ENCODE measurements at regions not wholly inside any gene's neighbourhood (a gene's known extent, or its start where the extent isn't known, plus 50 kb on each side); places are given as distances from the start of the nearest gene placed in this dataset.

DNA sequence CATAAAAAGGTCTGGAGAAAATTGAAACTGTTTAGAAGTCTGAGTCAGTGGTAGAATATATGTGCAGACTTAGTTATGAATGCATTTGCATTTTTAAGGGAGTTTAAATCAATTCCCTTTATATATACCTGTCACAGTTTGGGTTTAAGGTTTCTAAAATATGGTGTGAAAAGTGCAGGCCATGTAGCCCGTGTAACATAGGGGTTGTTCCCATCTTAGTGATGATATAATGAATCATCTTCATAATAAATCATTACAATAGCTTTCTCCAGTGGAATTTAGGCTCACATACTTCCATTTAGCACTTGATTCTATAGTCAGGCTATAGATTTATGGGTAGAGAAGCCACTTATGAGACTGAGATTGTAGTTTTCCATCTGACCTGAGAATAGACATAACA, 1162.4 kb downstream of the SLC16A7 start:
- Histone ChIP-seq H3K9me2 (ENCODE audit: insufficient read depth) (no peaks in the 10 kb centered on the region), H3K9me3 (ENCODE audit: control insufficient read depth in 1 of 2, insufficient read depth in 1 of 2, low read depth in 1 of 2, low read length in 2 of 2) (no peaks in the 10 kb centered on the region), H4K20me1 (ENCODE audit: insufficient read depth) (no peaks in the 10 kb centered on the region), H2AFZ (ENCODE audit: low read depth, low read length, poor library complexity, severe bottlenecking) (no peak overlapping the region), H3K36me3 (ENCODE audit: control insufficient read depth in 1 of 2, insufficient read depth in 2 of 2, low read length in 2 of 2) (no peaks in the 10 kb centered on the region), H3K27ac (ENCODE audit: low read depth, low read length) (no peak overlapping the region), H3K4me3 (replicated peaks in 1 of 2; ENCODE audit: low read depth in 1 of 2, low read length in 2 of 2) (no peak overlapping the region), H3K4me2 (ENCODE audit: low read length) (no peak overlapping the region), H3K4me1 (ENCODE audit: control insufficient read depth in 1 of 2, insufficient read depth in 2 of 2, low read length in 2 of 2) (no peaks in the 10 kb centered on the region), H3K79me2 (ENCODE audit: insufficient read depth, low read length) (no peaks in the 10 kb centered on the region), H3K9ac (ENCODE audit: low read length) (no peak overlapping the region), H3K27me3 (ENCODE audit: insufficient read depth, low read length) (no peaks in the 10 kb centered on the region)
- ChIA-PET CTCF (no interaction called here), POLR2A (no interaction called here), RAD21 (ENCODE audit: low non-redundant PET in 1 of 2, low total read pairs in 2 of 2, uncharacterized antibody in 2 of 2, unreplicated experiment in 2 of 2) (no interaction called here)
- BruUV-seq (replicated peaks), result no TSS peak
- DNase-seq (ENCODE audit: low read depth, low spot score) (no peak), ATAC-seq (no peak)
- intact Hi-C loops (cut with micrococcal nuclease), result no loop called here
- TF ChIP-seq YY1 (IDR thresholded peaks at IDR 0.05; ENCODE audit: extremely low read depth, insufficient replicate concordance, low read depth, low read length), result no peak
- no peak for TF ChIP-seq EGR1 (IDR thresholded peaks at IDR 0.05; ENCODE audit: low read depth)
- no peak for TF ChIP-seq FOSL1 (IDR thresholded peaks at IDR 0.05; ENCODE audit: low read depth)
- no peak for TF ChIP-seq ZFX (IDR thresholded peaks at IDR 0.05)

DNA sequence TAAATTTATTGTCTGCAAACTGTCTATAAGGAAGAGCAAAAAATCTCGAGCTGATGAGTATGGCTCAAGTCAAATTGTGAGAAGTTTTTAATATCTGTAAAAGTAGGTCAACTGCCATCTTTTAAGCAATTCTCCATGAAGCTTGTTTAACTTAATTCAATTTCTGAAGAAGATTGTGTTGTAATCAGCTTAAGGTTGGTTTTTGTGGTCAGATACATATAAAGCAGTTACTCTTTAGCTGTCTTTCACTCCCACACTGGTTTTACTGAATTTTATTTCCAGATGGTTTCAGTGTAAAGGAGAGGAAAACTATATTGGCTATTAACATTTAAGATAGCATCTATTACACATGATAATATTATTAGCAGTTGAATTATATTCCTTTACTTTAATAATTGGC, 1165.1 kb downstream of the SLC16A7 start:
- DNase-seq (ENCODE audit: low read depth, low spot score) (no peak), ATAC-seq (no peak)
- POLR2A ChIA-PET, result no interaction called here
- H3K9ac ChIP-seq (ENCODE audit: low read length), result no peak overlapping the region
- H3K4me3 ChIP-seq (replicated peaks in 1 of 2; ENCODE audit: low read depth in 1 of 2, low read length in 2 of 2), result no peak overlapping the region
- H3K36me3 ChIP-seq (ENCODE audit: control insufficient read depth in 1 of 2, insufficient read depth in 2 of 2, low read length in 2 of 2), result no peaks in the 10 kb centered on the region
- H3K9me3 ChIP-seq (ENCODE audit: control insufficient read depth in 1 of 2, insufficient read depth in 1 of 2, low read depth in 1 of 2, low read length in 2 of 2), result no peaks in the 10 kb centered on the region
- CTCF ChIA-PET, result no interaction called here
- no peak overlapping the region for H3K4me2 ChIP-seq (ENCODE audit: low read length)
- no TSS peak for BruUV-seq (replicated peaks)
- no peaks in the 10 kb centered on the region for H3K27me3 ChIP-seq (ENCODE audit: insufficient read depth, low read length)
- intact Hi-C loops (cut with micrococcal nuclease), result no loop called here
- no peak overlapping the region for H3K27ac ChIP-seq (ENCODE audit: low read depth, low read length)
- no peaks in the 10 kb centered on the region for H3K79me2 ChIP-seq (ENCODE audit: insufficient read depth, low read length)
- no peaks in the 10 kb centered on the region for H4K20me1 ChIP-seq (ENCODE audit: insufficient read depth)
- H2AFZ ChIP-seq (ENCODE audit: low read depth, low read length, poor library complexity, severe bottlenecking), result no peak overlapping the region
- no peaks in the 10 kb centered on the region for H3K9me2 ChIP-seq (ENCODE audit: insufficient read depth)
- RAD21 ChIA-PET (ENCODE audit: low non-redundant PET in 1 of 2, low total read pairs in 2 of 2, uncharacterized antibody in 2 of 2, unreplicated experiment in 2 of 2), result no interaction called here
- H3K4me1 ChIP-seq (ENCODE audit: control insufficient read depth in 1 of 2, insufficient read depth in 2 of 2, low read length in 2 of 2), result no peaks in the 10 kb centered on the region
- TF ChIP-seq EZH2phosphoT487 (IDR thresholded peaks at IDR 0.05; ENCODE audit: borderline replicate concordance) (no peak), CBX3 (IDR thresholded peaks at IDR 0.05; ENCODE audit: low read depth) (no peak), POLR2AphosphoS5 (IDR thresholded peaks at IDR 0.05; ENCODE audit: low read depth, low read length) (no peak), SIN3A (IDR thresholded peaks at IDR 0.05; ENCODE audit: low read depth) (no peak), CEBPB (IDR thresholded peaks at IDR 0.05; ENCODE audit: low read depth) (no peak), TCF7L2 (IDR thresholded peaks at IDR 0.05; ENCODE audit: borderline replicate concordance, extremely low read depth, insufficient read depth, insufficient read length) (no peak)
- TF ChIP-seq, protein P1, sequence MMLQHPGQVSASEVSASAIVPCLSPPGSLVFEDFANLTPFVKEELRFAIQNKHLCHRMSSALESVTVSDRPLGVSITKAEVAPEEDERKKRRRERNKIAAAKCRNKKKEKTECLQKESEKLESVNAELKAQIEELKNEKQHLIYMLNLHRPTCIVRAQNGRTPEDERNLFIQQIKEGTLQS (IDR thresholded peaks at IDR 0.05), result no peak
- TF ChIP-seq, protein P2, sequence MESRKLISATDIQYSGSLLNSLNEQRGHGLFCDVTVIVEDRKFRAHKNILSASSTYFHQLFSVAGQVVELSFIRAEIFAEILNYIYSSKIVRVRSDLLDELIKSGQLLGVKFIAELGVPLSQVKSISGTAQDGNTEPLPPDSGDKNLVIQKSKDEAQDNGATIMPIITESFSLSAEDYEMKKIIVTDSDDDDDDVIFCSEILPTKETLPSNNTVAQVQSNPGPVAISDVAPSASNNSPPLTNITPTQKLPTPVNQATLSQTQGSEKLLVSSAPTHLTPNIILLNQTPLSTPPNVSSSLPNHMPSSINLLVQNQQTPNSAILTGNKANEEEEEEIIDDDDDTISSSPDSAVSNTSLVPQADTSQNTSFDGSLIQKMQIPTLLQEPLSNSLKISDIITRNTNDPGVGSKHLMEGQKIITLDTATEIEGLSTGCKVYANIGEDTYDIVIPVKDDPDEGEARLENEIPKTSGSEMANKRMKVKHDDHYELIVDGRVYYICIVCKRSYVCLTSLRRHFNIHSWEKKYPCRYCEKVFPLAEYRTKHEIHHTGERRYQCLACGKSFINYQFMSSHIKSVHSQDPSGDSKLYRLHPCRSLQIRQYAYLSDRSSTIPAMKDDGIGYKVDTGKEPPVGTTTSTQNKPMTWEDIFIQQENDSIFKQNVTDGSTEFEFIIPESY (IDR thresholded peaks at IDR 0.05; ENCODE audit: extremely low read depth, insufficient replicate concordance, low read length), result no peak
- TF ChIP-seq, protein P3, sequence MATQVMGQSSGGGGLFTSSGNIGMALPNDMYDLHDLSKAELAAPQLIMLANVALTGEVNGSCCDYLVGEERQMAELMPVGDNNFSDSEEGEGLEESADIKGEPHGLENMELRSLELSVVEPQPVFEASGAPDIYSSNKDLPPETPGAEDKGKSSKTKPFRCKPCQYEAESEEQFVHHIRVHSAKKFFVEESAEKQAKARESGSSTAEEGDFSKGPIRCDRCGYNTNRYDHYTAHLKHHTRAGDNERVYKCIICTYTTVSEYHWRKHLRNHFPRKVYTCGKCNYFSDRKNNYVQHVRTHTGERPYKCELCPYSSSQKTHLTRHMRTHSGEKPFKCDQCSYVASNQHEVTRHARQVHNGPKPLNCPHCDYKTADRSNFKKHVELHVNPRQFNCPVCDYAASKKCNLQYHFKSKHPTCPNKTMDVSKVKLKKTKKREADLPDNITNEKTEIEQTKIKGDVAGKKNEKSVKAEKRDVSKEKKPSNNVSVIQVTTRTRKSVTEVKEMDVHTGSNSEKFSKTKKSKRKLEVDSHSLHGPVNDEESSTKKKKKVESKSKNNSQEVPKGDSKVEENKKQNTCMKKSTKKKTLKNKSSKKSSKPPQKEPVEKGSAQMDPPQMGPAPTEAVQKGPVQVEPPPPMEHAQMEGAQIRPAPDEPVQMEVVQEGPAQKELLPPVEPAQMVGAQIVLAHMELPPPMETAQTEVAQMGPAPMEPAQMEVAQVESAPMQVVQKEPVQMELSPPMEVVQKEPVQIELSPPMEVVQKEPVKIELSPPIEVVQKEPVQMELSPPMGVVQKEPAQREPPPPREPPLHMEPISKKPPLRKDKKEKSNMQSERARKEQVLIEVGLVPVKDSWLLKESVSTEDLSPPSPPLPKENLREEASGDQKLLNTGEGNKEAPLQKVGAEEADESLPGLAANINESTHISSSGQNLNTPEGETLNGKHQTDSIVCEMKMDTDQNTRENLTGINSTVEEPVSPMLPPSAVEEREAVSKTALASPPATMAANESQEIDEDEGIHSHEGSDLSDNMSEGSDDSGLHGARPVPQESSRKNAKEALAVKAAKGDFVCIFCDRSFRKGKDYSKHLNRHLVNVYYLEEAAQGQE (IDR thresholded peaks at IDR 0.05; ENCODE audit: low read depth), result no peak
- TF ChIP-seq, protein P4, sequence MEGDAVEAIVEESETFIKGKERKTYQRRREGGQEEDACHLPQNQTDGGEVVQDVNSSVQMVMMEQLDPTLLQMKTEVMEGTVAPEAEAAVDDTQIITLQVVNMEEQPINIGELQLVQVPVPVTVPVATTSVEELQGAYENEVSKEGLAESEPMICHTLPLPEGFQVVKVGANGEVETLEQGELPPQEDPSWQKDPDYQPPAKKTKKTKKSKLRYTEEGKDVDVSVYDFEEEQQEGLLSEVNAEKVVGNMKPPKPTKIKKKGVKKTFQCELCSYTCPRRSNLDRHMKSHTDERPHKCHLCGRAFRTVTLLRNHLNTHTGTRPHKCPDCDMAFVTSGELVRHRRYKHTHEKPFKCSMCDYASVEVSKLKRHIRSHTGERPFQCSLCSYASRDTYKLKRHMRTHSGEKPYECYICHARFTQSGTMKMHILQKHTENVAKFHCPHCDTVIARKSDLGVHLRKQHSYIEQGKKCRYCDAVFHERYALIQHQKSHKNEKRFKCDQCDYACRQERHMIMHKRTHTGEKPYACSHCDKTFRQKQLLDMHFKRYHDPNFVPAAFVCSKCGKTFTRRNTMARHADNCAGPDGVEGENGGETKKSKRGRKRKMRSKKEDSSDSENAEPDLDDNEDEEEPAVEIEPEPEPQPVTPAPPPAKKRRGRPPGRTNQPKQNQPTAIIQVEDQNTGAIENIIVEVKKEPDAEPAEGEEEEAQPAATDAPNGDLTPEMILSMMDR (IDR thresholded peaks at IDR 0.05 in 2 of 3, conservative IDR thresholded peaks at IDR 0.05 in 1 of 3; ENCODE audit: borderline replicate concordance in 1 of 3, insufficient read depth in 1 of 3, low read depth in 2 of 3, low read length in 2 of 3), result no peak
